ENCODE measurements at regions not wholly inside any gene's neighbourhood (a gene's known extent, or its start where the extent isn't known, plus 50 kb on each side); places are given as distances from the start of the nearest gene placed in this dataset.

DNA sequence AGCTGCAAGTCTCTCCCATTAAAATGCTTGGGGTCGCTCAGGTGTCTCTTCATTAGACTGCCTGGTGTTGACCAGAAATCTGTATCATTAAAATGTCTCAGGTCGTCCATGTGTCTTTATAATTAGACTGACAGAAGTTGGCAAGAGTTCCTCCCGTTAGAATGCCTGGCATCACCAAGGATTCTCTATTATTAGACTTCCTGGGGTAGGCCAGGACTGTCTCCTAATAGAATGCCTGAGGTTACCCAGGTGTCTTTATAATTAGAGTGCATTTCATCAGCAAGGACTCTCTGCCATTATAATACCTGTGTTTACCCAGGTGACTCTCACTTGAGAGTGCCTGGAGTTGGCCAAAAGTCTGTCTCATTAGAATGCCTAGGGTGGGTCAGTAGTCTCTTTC is 1537.2 kb downstream of the UQCRFS1 start:
- no peak for DNase-seq (ENCODE audit: low spot score in 2 of 2)
- H3K36me3 ChIP-seq: no peaks in the 10 kb centered on the region
- no peaks in the 10 kb centered on the region for H3K27me3 ChIP-seq
- H3K27ac ChIP-seq: no peak overlapping the region
- H3K4me1 ChIP-seq: no peaks in the 10 kb centered on the region
- intact Hi-C loops (cut with DNase I; ENCODE audit: low total_unique reads): no loop called here
- peaks cover 7 to 79% of the 10 kb centered on the region in 2 donors for H3K9me3 ChIP-seq
- TF ChIP-seq POLR2A (IDR thresholded peaks at IDR 0.05) (no peak), POLR2AphosphoS5 (IDR thresholded peaks at IDR 0.05) (no peak)
- TF ChIP-seq, protein P1, sequence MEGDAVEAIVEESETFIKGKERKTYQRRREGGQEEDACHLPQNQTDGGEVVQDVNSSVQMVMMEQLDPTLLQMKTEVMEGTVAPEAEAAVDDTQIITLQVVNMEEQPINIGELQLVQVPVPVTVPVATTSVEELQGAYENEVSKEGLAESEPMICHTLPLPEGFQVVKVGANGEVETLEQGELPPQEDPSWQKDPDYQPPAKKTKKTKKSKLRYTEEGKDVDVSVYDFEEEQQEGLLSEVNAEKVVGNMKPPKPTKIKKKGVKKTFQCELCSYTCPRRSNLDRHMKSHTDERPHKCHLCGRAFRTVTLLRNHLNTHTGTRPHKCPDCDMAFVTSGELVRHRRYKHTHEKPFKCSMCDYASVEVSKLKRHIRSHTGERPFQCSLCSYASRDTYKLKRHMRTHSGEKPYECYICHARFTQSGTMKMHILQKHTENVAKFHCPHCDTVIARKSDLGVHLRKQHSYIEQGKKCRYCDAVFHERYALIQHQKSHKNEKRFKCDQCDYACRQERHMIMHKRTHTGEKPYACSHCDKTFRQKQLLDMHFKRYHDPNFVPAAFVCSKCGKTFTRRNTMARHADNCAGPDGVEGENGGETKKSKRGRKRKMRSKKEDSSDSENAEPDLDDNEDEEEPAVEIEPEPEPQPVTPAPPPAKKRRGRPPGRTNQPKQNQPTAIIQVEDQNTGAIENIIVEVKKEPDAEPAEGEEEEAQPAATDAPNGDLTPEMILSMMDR (IDR thresholded peaks at IDR 0.05): no peak
- H3K4me3 ChIP-seq: no peak overlapping the region

DNA sequence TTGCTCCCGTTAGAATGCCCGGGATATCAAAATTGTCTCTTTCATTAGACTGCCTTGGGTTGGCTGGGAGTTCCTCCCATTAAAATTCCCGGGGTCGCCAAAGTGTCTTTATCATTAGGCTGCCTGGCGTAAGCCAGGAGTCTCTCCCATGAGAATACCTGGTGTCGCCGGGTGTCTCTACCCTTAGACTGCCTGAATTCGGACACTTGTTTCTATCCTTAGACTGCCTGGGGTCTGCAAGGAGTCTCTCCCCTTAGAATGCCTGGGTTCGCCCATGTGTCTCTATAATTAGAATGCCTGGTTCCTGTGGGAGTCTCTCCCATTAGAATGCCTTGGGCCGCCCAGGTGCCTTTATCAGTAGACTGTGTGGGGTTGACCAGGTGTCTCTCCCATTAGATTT is 1538.2 kb downstream of the UQCRFS1 start:
- DNase-seq (ENCODE audit: low spot score in 2 of 2): no peak
- no peaks in the 10 kb centered on the region for H3K4me1 ChIP-seq
- H3K27me3 ChIP-seq: no peaks in the 10 kb centered on the region
- peaks cover 7 to 71% of the 10 kb centered on the region in 2 donors for H3K9me3 ChIP-seq
- H3K36me3 ChIP-seq: no peaks in the 10 kb centered on the region
- TF ChIP-seq, protein P1 (IDR thresholded peaks at IDR 0.05): no peak
- no peak for TF ChIP-seq POLR2AphosphoS5 (IDR thresholded peaks at IDR 0.05)
- TF ChIP-seq POLR2A (IDR thresholded peaks at IDR 0.05): no peak
- intact Hi-C loops (cut with DNase I; ENCODE audit: low total_unique reads): no loop called here
- H3K27ac ChIP-seq: no peak overlapping the region
- no peak overlapping the region for H3K4me3 ChIP-seq

DNA sequence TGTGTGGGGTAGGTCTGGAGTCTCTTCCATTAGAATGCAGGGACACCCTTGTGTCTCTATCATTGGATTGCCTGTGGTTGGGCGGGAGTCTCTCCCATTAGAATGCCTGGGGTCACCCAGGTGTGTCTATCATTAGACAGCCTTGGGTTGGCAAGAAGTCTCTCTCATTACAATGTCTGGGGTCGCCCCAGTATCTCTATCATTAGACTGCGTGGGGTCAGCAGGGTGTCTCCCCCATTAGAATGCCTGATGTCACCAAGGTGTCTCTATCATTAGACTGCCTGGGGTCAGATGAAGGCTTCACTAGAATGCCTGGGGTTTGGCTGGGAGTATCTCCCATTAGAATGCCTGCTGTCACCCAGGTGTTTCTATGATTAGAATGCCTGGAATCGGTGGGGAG is 1539.0 kb downstream of the UQCRFS1 start:
- intact Hi-C loops (cut with DNase I; ENCODE audit: low total_unique reads): no loop called here
- Histone ChIP-seq H3K27me3 (no peaks in the 10 kb centered on the region), H3K9me3 (peaks cover 4 to 65% of the 10 kb centered on the region in 2 donors), H3K4me3 (no peak overlapping the region), H3K27ac (no peak overlapping the region), H3K36me3 (no peaks in the 10 kb centered on the region), H3K4me1 (no peaks in the 10 kb centered on the region)
- TF ChIP-seq POLR2AphosphoS5 (IDR thresholded peaks at IDR 0.05) (no peak), POLR2A (IDR thresholded peaks at IDR 0.05) (no peak)
- TF ChIP-seq, protein P1 (IDR thresholded peaks at IDR 0.05): no peak
- DNase-seq (ENCODE audit: low spot score in 2 of 2): no peak

DNA sequence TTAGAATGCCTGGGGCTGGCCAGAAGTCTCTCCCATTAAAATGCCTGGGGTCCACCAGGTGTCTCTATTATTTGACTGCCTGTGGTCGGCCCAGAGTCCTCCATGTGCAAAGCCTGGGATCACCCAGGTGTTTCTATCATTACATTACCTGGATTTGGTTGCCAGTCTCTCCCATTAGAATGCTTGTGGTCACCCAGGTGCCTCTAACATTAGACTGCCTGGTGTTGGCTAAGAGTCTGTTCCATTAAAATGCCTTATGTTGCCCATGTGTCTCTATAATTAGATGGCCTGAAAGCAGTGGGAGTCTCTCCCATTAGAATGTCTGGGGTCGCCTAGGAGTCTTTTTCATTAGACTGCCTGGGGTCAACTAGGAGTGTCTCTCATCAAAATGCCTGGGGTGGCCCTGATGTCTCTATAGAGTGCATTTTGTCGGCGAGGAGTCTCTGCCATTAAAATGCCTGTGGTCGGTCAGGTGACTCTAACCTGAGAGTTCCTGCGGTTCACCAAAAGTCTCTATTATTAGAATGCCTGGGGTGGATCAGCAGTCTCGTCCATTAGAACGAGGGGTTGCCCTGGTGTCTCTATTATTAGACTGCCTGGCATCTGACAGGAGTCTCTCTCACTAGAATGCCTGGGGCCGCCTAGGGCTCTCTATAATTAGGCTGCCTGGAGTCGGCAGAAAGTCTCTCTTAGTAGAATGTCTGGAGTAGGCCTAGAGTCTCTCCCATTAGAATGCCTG is 1540.5 kb downstream of the UQCRFS1 start:
- TF ChIP-seq POLR2A (IDR thresholded peaks at IDR 0.05) (no peak), POLR2AphosphoS5 (IDR thresholded peaks at IDR 0.05) (no peak)
- TF ChIP-seq, protein P1 (IDR thresholded peaks at IDR 0.05): no peak
- Histone ChIP-seq H3K4me3 (no peak overlapping the region), H3K36me3 (no peaks in the 10 kb centered on the region), H3K4me1 (no peaks in the 10 kb centered on the region), H3K27ac (no peak overlapping the region), H3K9me3 (peaks cover 4 to 57% of the 10 kb centered on the region in 2 donors), H3K27me3 (no peaks in the 10 kb centered on the region)
- intact Hi-C loops (cut with DNase I; ENCODE audit: low total_unique reads): no loop called here
- DNase-seq (ENCODE audit: low spot score in 2 of 2): no peak

DNA sequence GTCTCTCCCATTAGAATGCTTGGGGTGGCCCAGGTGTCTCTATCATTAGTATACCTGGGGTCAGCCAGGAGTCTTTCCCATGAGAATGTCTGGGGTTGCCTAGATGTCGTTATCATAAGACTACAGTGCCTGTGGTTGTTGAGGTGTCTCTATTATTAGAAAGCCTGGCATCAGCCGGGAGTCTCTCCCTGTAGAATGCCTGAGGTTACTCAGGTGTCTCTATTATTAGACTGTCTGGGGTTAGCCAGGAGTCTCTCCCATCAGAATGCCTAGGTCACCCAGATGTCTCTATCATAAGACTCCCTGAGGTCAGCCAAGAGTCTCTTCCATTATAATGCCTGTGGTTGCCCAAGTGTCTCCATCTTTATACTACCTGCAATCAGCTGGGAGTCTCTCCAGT is 1541.1 kb downstream of the UQCRFS1 start:
- TF ChIP-seq POLR2AphosphoS5 (IDR thresholded peaks at IDR 0.05) (no peak), POLR2A (IDR thresholded peaks at IDR 0.05) (no peak)
- TF ChIP-seq, protein P1 (IDR thresholded peaks at IDR 0.05): no peak
- peaks cover 4 to 56% of the 10 kb centered on the region in 2 donors for H3K9me3 ChIP-seq
- H3K27me3 ChIP-seq: no peaks in the 10 kb centered on the region
- DNase-seq (ENCODE audit: low spot score in 2 of 2): no peak
- H3K4me1 ChIP-seq: no peaks in the 10 kb centered on the region
- H3K27ac ChIP-seq: no peak overlapping the region
- no peaks in the 10 kb centered on the region for H3K36me3 ChIP-seq
- H3K4me3 ChIP-seq: no peak overlapping the region
- intact Hi-C loops (cut with DNase I; ENCODE audit: low total_unique reads): no loop called here
